Stimulated activated naive CD8-positive, alpha-beta T cell treated with anti-CD3 and anti-CD28 coated beads, Interleukin-15, Interleukin-2, amounts not matched to agents 100 ng/mL and 50 ng/mL, for 24 hours (primary cell): ENCODE measurements at regions not wholly inside any gene's neighbourhood (a gene's known extent, or its start where the extent isn't known, plus 50 kb on each side); places are given as distances from the start of the nearest gene placed in this dataset.

Source experiments
- H3K27ac Mint-ChIP-seq: one replicate; pipeline ENCODE4 v1.8.0; 2021; ENCODE audit warnings: mild to moderate bottlenecking, mixed read lengths
- H3K27me3 Mint-ChIP-seq: one replicate; pipeline ENCODE4 v1.8.0; 2021; ENCODE audit warnings: mixed read lengths
- H3K36me3 Mint-ChIP-seq: one replicate; pipeline ENCODE4 v1.8.0; 2021; ENCODE audit warnings: low read depth, mixed read lengths
- H3K4me1 Mint-ChIP-seq: one replicate; pipeline ENCODE4 v1.8.0; 2021; ENCODE audit warnings: low read depth, mixed read lengths
- H3K4me3 Mint-ChIP-seq: one replicate; pipeline ENCODE4 v1.8.0; 2021; ENCODE audit warnings: mild to moderate bottlenecking, mixed read lengths
- H3K9me3 Mint-ChIP-seq: one replicate; pipeline ENCODE4 v1.8.0; 2021; ENCODE audit warnings: mixed read lengths

- Mint-ChIP-seq H3K9me3 (peaks cover 4% of the 10 kb centered on the region), H3K4me3 (no peak overlapping the region)
These were observed 435.6 kb upstream of the GYPC start for GRCh38 chr2:126220331-126220730.

GRCh38 chr2:126221506-126221905 lies 434.5 kb upstream of the GYPC start:
- H3K36me3 Mint-ChIP-seq: no peaks in the 10 kb centered on the region
- H3K4me1 Mint-ChIP-seq: no peaks in the 10 kb centered on the region
- H3K27ac Mint-ChIP-seq: no peak overlapping the region
- peaks cover 4% of the 10 kb centered on the region for H3K9me3 Mint-ChIP-seq
- H3K4me3 Mint-ChIP-seq: no peak overlapping the region
- peaks cover 3% of the 10 kb centered on the region for H3K27me3 Mint-ChIP-seq

More at GRCh38 chr2:126220331-126220730, 435.6 kb upstream of the GYPC start:
- Mint-ChIP-seq H3K27me3 (peaks cover 3% of the 10 kb centered on the region), H3K27ac (no peak overlapping the region), H3K36me3 (no peaks in the 10 kb centered on the region), H3K4me1 (no peaks in the 10 kb centered on the region)

- no peaks in the 10 kb centered on the region for H3K36me3 Mint-ChIP-seq
- H3K27ac Mint-ChIP-seq: no peak overlapping the region
- H3K27me3 Mint-ChIP-seq: peaks cover 3% of the 10 kb centered on the region
- no peaks in the 10 kb centered on the region for H3K4me1 Mint-ChIP-seq
- H3K4me3 Mint-ChIP-seq: no peak overlapping the region
- peaks cover 4% of the 10 kb centered on the region for H3K9me3 Mint-ChIP-seq
These were observed 433.7 kb upstream of the GYPC start for GRCh38 chr2:126222278-126222677.

GRCh38 chr2:126224776-126225175 lies 431.2 kb upstream of the GYPC start:
- no peaks in the 10 kb centered on the region for H3K27me3 Mint-ChIP-seq
- H3K27ac Mint-ChIP-seq: no peak overlapping the region
- H3K36me3 Mint-ChIP-seq: no peaks in the 10 kb centered on the region
- H3K4me1 Mint-ChIP-seq: no peaks in the 10 kb centered on the region
- no peaks in the 10 kb centered on the region for H3K9me3 Mint-ChIP-seq
- H3K4me3 Mint-ChIP-seq: no peak overlapping the region

GRCh38 chr2:126227250-126227649 lies 428.7 kb upstream of the GYPC start:
- H3K4me3 Mint-ChIP-seq: no peak overlapping the region
- peaks cover 9% of the 10 kb centered on the region for H3K9me3 Mint-ChIP-seq
- no peak overlapping the region for H3K27ac Mint-ChIP-seq
- H3K27me3 Mint-ChIP-seq: no peaks in the 10 kb centered on the region
- no peaks in the 10 kb centered on the region for H3K36me3 Mint-ChIP-seq
- H3K4me1 Mint-ChIP-seq: no peaks in the 10 kb centered on the region

GRCh38 chr2:126228531-126228930 lies 427.4 kb upstream of the GYPC start:
- peaks cover 9% of the 10 kb centered on the region for H3K9me3 Mint-ChIP-seq
- no peaks in the 10 kb centered on the region for H3K27me3 Mint-ChIP-seq
- no peak overlapping the region for H3K27ac Mint-ChIP-seq
- H3K4me3 Mint-ChIP-seq: no peak overlapping the region
- no peaks in the 10 kb centered on the region for H3K36me3 Mint-ChIP-seq
- no peaks in the 10 kb centered on the region for H3K4me1 Mint-ChIP-seq

GRCh38 chr2:126238251-126238650 lies 417.7 kb upstream of the GYPC start:
- Mint-ChIP-seq H3K4me1 (no peaks in the 10 kb centered on the region), H3K27me3 (no peaks in the 10 kb centered on the region), H3K36me3 (no peaks in the 10 kb centered on the region), H3K27ac (no peak overlapping the region), H3K4me3 (no peak overlapping the region), H3K9me3 (no peaks in the 10 kb centered on the region)

- Mint-ChIP-seq H3K27ac (no peak overlapping the region), H3K36me3 (no peaks in the 10 kb centered on the region), H3K9me3 (no peaks in the 10 kb centered on the region), H3K4me1 (no peaks in the 10 kb centered on the region), H3K27me3 (no peaks in the 10 kb centered on the region), H3K4me3 (no peak overlapping the region)
These were observed 416.5 kb upstream of the GYPC start for GRCh38 chr2:126239320-126239955.

GRCh38 chr2:126241001-126241400 lies 415.0 kb upstream of the GYPC start:
- Mint-ChIP-seq H3K27me3 (no peaks in the 10 kb centered on the region), H3K4me3 (no peak overlapping the region), H3K27ac (no peak overlapping the region), H3K9me3 (no peaks in the 10 kb centered on the region), H3K4me1 (no peaks in the 10 kb centered on the region), H3K36me3 (no peaks in the 10 kb centered on the region)

GRCh38 chr2:126241411-126241810 lies 414.5 kb upstream of the GYPC start:
- no peaks in the 10 kb centered on the region for H3K4me1 Mint-ChIP-seq
- no peaks in the 10 kb centered on the region for H3K9me3 Mint-ChIP-seq
- H3K36me3 Mint-ChIP-seq: no peaks in the 10 kb centered on the region
- no peak overlapping the region for H3K4me3 Mint-ChIP-seq
- no peaks in the 10 kb centered on the region for H3K27me3 Mint-ChIP-seq
- H3K27ac Mint-ChIP-seq: no peak overlapping the region

GRCh38 chr2:126244937-126245336 lies 411.0 kb upstream of the GYPC start:
- no peak overlapping the region for H3K4me3 Mint-ChIP-seq
- H3K27me3 Mint-ChIP-seq: no peaks in the 10 kb centered on the region
- no peaks in the 10 kb centered on the region for H3K4me1 Mint-ChIP-seq
- no peaks in the 10 kb centered on the region for H3K9me3 Mint-ChIP-seq
- no peak overlapping the region for H3K27ac Mint-ChIP-seq
- H3K36me3 Mint-ChIP-seq: no peaks in the 10 kb centered on the region

- Mint-ChIP-seq H3K9me3 (no peaks in the 10 kb centered on the region), H3K4me1 (no peaks in the 10 kb centered on the region), H3K36me3 (no peaks in the 10 kb centered on the region), H3K27ac (no peak overlapping the region), H3K4me3 (no peak overlapping the region), H3K27me3 (peaks cover 5% of the 10 kb centered on the region)
These were observed 402.3 kb upstream of the GYPC start for GRCh38 chr2:126253669-126254068.

GRCh38 chr2:126264625-126265024 lies 391.3 kb upstream of the GYPC start:
- H3K4me1 Mint-ChIP-seq: no peaks in the 10 kb centered on the region
- no peaks in the 10 kb centered on the region for H3K36me3 Mint-ChIP-seq
- H3K27me3 Mint-ChIP-seq: peaks cover 25% of the 10 kb centered on the region
- H3K27ac Mint-ChIP-seq: no peak overlapping the region
- no peaks in the 10 kb centered on the region for H3K9me3 Mint-ChIP-seq
- H3K4me3 Mint-ChIP-seq: no peak overlapping the region

- Mint-ChIP-seq H3K36me3 (no peaks in the 10 kb centered on the region), H3K9me3 (no peaks in the 10 kb centered on the region), H3K4me3 (no peak overlapping the region), H3K4me1 (no peaks in the 10 kb centered on the region), H3K27ac (no peak overlapping the region), H3K27me3 (no peaks in the 10 kb centered on the region)
These were observed 386.0 kb upstream of the GYPC start for GRCh38 chr2:126269911-126270310.

GRCh38 chr2:126270587-126270986 lies 385.4 kb upstream of the GYPC start:
- H3K4me3 Mint-ChIP-seq: no peak overlapping the region
- no peak overlapping the region for H3K27ac Mint-ChIP-seq

GRCh38 chr2:126272401-126272800 lies 383.6 kb upstream of the GYPC start:
- H3K36me3 Mint-ChIP-seq: no peaks in the 10 kb centered on the region
- H3K4me3 Mint-ChIP-seq: no peak overlapping the region
- H3K4me1 Mint-ChIP-seq: no peaks in the 10 kb centered on the region
- H3K27ac Mint-ChIP-seq: no peak overlapping the region
- H3K9me3 Mint-ChIP-seq: no peaks in the 10 kb centered on the region
- peaks cover 7% of the 10 kb centered on the region for H3K27me3 Mint-ChIP-seq

More at GRCh38 chr2:126270587-126270986, 385.4 kb upstream of the GYPC start:
- H3K4me1 Mint-ChIP-seq: no peaks in the 10 kb centered on the region
- H3K27me3 Mint-ChIP-seq: peaks cover 3% of the 10 kb centered on the region
- H3K9me3 Mint-ChIP-seq: no peaks in the 10 kb centered on the region
- no peaks in the 10 kb centered on the region for H3K36me3 Mint-ChIP-seq
